ENCODE measurements at regions not wholly inside any gene's neighbourhood (a gene's known extent, or its start where the extent isn't known, plus 50 kb on each side); places are given as distances from the start of the nearest gene placed in this dataset.
"Not testable (repeated sequence)": the region's sequence is repeated elsewhere in the genome, so short reads cannot be mapped to it uniquely, and the experiment has no call there.

DNA sequence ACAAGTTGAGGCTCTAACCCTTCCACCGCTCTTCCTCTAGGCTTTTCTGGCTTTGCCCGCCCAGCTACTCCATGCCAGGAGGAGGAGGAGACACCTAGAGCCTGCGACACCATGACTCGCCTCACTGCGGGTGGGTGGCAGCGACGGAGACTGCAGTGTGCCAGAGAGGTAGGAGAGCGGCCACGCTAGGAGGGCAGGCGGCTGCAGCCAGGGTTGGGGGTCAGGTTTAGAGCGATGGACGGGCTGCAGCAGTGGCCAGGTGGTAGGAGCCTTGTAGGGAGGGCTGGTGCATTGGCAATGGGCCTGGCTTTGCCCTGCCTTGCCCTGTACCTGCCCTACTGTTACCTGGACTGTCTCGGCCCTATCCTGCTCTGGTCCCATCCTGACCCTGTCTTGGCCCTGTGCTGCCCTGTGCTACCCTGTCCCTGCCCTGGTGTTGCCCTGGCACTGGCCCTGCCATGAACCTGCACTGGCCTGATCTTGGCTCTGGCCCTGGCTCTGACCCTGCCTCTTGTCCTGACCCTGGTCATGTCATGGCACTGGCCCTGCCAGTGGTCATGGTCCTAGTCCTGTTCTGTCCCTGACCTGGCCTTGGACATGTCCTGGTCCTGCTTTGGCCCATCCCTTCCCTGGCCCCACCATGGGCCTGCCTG is 2890.1 kb upstream of the TEKT4 start:
- H3K23me2 ChIP-seq (ENCODE audit: low read depth, low read length); H3K23ac ChIP-seq (ENCODE audit: insufficient read length); H2BK120ac ChIP-seq (replicated peaks; ENCODE audit: low read depth, low read length); H2BK20ac ChIP-seq (ENCODE audit: low read length); POLR2A ChIA-PET (ENCODE audit: partially characterized antibody); H2BK5ac ChIP-seq (ENCODE audit: low read depth, low read length); H3K79me2 ChIP-seq (ENCODE audit: control insufficient read depth in 1 of 2, insufficient read depth in 2 of 2, low read length in 2 of 2); H4K91ac ChIP-seq (replicated peaks; ENCODE audit: insufficient read length, low read length); H3K18ac ChIP-seq (ENCODE audit: extremely low read depth, low read length); H4K5ac ChIP-seq (ENCODE audit: insufficient read length, low read depth, low read length); H3K79me1 ChIP-seq (ENCODE audit: low read depth, low read length); H3K4me2 ChIP-seq (ENCODE audit: insufficient read depth in 1 of 2, low read depth in 2 of 2, low read length in 2 of 2); DNase-seq (ENCODE audit: low read depth in 1 of 2, low spot score in 2 of 2); H3K56ac ChIP-seq (replicated peaks; ENCODE audit: insufficient read length, low read depth, low read length); H3K14ac ChIP-seq (ENCODE audit: insufficient read length); CTCF ChIA-PET (ENCODE audit: partially characterized antibody); H2BK12ac ChIP-seq (ENCODE audit: low read depth, low read length); H4K20me1 ChIP-seq (replicated peaks in 1 of 2; ENCODE audit: control insufficient read depth in 1 of 2, insufficient read depth in 2 of 2, low read length in 2 of 2); H2AK5ac ChIP-seq (ENCODE audit: low read depth, low read length); H3K4ac ChIP-seq (replicated peaks; ENCODE audit: insufficient read length, low read depth, low read length); H3K9ac ChIP-seq (replicated peaks in 1 of 4; ENCODE audit: extremely low read depth in 1 of 4, low read depth in 3 of 4, low read length in 3 of 4); H3K27me3 ChIP-seq (replicated peaks in 1 of 4; ENCODE audit: control insufficient read depth in 3 of 4, extremely low read depth in 1 of 4, insufficient read depth in 3 of 4, low read length in 3 of 4); FAIRE-seq; H4K8ac ChIP-seq (ENCODE audit: extremely low read depth, insufficient read depth, low read length); H3K27ac ChIP-seq (ENCODE audit: low read depth, low read length); H2AFZ ChIP-seq (ENCODE audit: low read length); H3K36me3 ChIP-seq (ENCODE audit: control insufficient read depth in 2 of 4, insufficient read depth in 4 of 4, low read length in 3 of 4); H3K4me3 ChIP-seq (ENCODE audit: extremely low read depth in 1 of 4, insufficient read depth in 2 of 4, low read depth in 3 of 4, low read length in 4 of 4); H2BK15ac ChIP-seq (ENCODE audit: low read length); H3K4me1 ChIP-seq (replicated peaks in 1 of 4; ENCODE audit: control insufficient read depth in 3 of 4, insufficient read depth in 4 of 4, low read length in 3 of 4): not testable (repeated sequence)
- peaks cover 17 to 60% of the 10 kb centered on the region in 2 experiments; a peak in 3 of 4 replicates for H3K9me3 ChIP-seq (ENCODE audit: insufficient read depth in 2 of 2, low read depth in 1 of 2, low read length in 1 of 2)
- 88% methylated on average over 7 of the region's 13 CpGs; no CpG with 5 or more reads in 1 of the 2 experiments for WGBS, 2 experiments (ENCODE audit: extremely low coverage in 1 of 2, insufficient coverage in 1 of 2, insufficient read length in 1 of 2, insufficient replicate concordance in 2 of 2, low coverage in 1 of 2, low lambda C conversion rate in 2 of 2, missing lambda C conversion rate in 1 of 2)

GRCh38 chr2:91981669-91982020 is 2889.6 kb upstream of the TEKT4 start:
- H3K36me3 ChIP-seq (ENCODE audit: control insufficient read depth in 2 of 4, insufficient read depth in 4 of 4, low read length in 3 of 4); H2AFZ ChIP-seq (ENCODE audit: low read length); H2BK20ac ChIP-seq (ENCODE audit: low read length); H3K9ac ChIP-seq (replicated peaks in 1 of 4; ENCODE audit: extremely low read depth in 1 of 4, low read depth in 3 of 4, low read length in 3 of 4); FAIRE-seq; CTCF ChIA-PET (ENCODE audit: partially characterized antibody); H3K56ac ChIP-seq (replicated peaks; ENCODE audit: insufficient read length, low read depth, low read length); H3K4ac ChIP-seq (replicated peaks; ENCODE audit: insufficient read length, low read depth, low read length); H2BK5ac ChIP-seq (ENCODE audit: low read depth, low read length); H3K23ac ChIP-seq (ENCODE audit: insufficient read length); H4K20me1 ChIP-seq (replicated peaks in 1 of 2; ENCODE audit: control insufficient read depth in 1 of 2, insufficient read depth in 2 of 2, low read length in 2 of 2); H3K23me2 ChIP-seq (ENCODE audit: low read depth, low read length); DNase-seq (ENCODE audit: low read depth in 1 of 2, low spot score in 2 of 2); H3K4me2 ChIP-seq (ENCODE audit: insufficient read depth in 1 of 2, low read depth in 2 of 2, low read length in 2 of 2); H2AK5ac ChIP-seq (ENCODE audit: low read depth, low read length); H3K4me3 ChIP-seq (ENCODE audit: extremely low read depth in 1 of 4, insufficient read depth in 2 of 4, low read depth in 3 of 4, low read length in 4 of 4); H3K4me1 ChIP-seq (replicated peaks in 1 of 4; ENCODE audit: control insufficient read depth in 3 of 4, insufficient read depth in 4 of 4, low read length in 3 of 4); H3K27me3 ChIP-seq (replicated peaks in 1 of 4; ENCODE audit: control insufficient read depth in 3 of 4, extremely low read depth in 1 of 4, insufficient read depth in 3 of 4, low read length in 3 of 4); H2BK120ac ChIP-seq (replicated peaks; ENCODE audit: low read depth, low read length); H3K14ac ChIP-seq (ENCODE audit: insufficient read length); POLR2A ChIA-PET (ENCODE audit: partially characterized antibody); H3K18ac ChIP-seq (ENCODE audit: extremely low read depth, low read length); H3K79me1 ChIP-seq (ENCODE audit: low read depth, low read length); H2BK15ac ChIP-seq (ENCODE audit: low read length); H4K5ac ChIP-seq (ENCODE audit: insufficient read length, low read depth, low read length); H4K91ac ChIP-seq (replicated peaks; ENCODE audit: insufficient read length, low read length); H3K79me2 ChIP-seq (ENCODE audit: control insufficient read depth in 1 of 2, insufficient read depth in 2 of 2, low read length in 2 of 2); H2BK12ac ChIP-seq (ENCODE audit: low read depth, low read length); H3K27ac ChIP-seq (ENCODE audit: low read depth, low read length); H4K8ac ChIP-seq (ENCODE audit: extremely low read depth, insufficient read depth, low read length): not testable (repeated sequence)
- peaks cover 21 to 64% of the 10 kb centered on the region in 2 experiments; a peak in 3 of 4 replicates for H3K9me3 ChIP-seq (ENCODE audit: insufficient read depth in 2 of 2, low read depth in 1 of 2, low read length in 1 of 2)
- WGBS, 2 experiments (ENCODE audit: extremely low coverage in 1 of 2, insufficient coverage in 1 of 2, insufficient read length in 1 of 2, insufficient replicate concordance in 2 of 2, low coverage in 1 of 2, low lambda C conversion rate in 2 of 2, missing lambda C conversion rate in 1 of 2), result 87% methylated on average over 3 of the region's 3 CpGs; no CpG with 5 or more reads in 1 of the 2 experiments
